GM23338 (cell line): ENCODE measurements at regions not wholly inside any gene's neighbourhood (a gene's known extent, or its start where the extent isn't known, plus 50 kb on each side); places are given as distances from the start of the nearest gene placed in this dataset.
A peak's percentile ranks its signal among the peaks of the same experiment; 100 is the strongest.

ENCODE experiments used
- ATAC-seq: fragments of 200-7000 bp; cut with Tn5 transposase; 3 replicates; pipeline ENCODE4 v1.9.1; 2020
- DNase-seq: peaks from one replicate; pipeline ENCODE4 v3.0.0-alpha.2; 2015; ENCODE audit warnings: low spot score
- H2AFZ ChIP-seq: fragments of 200-600 bp; sonication (generic); 2 replicates; pipeline ENCODE4 v1.8.0; 2016; ENCODE audit warnings: antibody characterized with exemption, mild to moderate bottlenecking, moderate library complexity
- H3F3A ChIP-seq: fragments of 200-600 bp; sonication (generic); replicated peaks from 2 replicates; pipeline ENCODE4 v1.8.0; 2017; ENCODE audit warnings: antibody characterized with exemption, mixed run types, low read depth
- H3K27ac ChIP-seq: fragments of 200-600 bp; sonication (generic); 2 replicates; pipeline ENCODE4 v1.6.1; 2016; ENCODE audit warnings: low read depth
- H3K27me3 ChIP-seq: fragments of 200-600 bp; sonication (generic); 2 replicates; pipeline ENCODE4 v1.8.0; 2016; ENCODE audit warnings: mild to moderate bottlenecking, mixed run types, moderate library complexity; ENCODE audit not compliant: insufficient read depth
- H3K36me3 ChIP-seq: fragments of 200-600 bp; sonication (generic); 2 replicates; pipeline ENCODE4 v1.8.0; 2016; ENCODE audit warnings: mild to moderate bottlenecking; ENCODE audit not compliant: insufficient read depth
- H3K4me1 ChIP-seq: fragments of 200-600 bp; sonication (generic); 2 replicates; pipeline ENCODE4 v1.8.0; 2016; ENCODE audit warnings: mild to moderate bottlenecking, moderate library complexity; ENCODE audit not compliant: insufficient read depth
- H3K4me2 ChIP-seq: fragments of 200-600 bp; sonication (generic); 2 replicates; pipeline ENCODE4 v1.7.1; 2017; ENCODE audit warnings: mixed run types
- H3K4me3 ChIP-seq: fragments of 200-600 bp; sonication (generic); 2 replicates; pipeline ENCODE4 v1.6.1; 2016; ENCODE audit warnings: mixed run types
- H3K79me2 ChIP-seq: fragments of 200-600 bp; sonication (generic); replicated peaks from 2 replicates; pipeline ENCODE4 v1.8.0; 2017; ENCODE audit warnings: mild to moderate bottlenecking; ENCODE audit not compliant: insufficient read depth
- H3K9me2 ChIP-seq: fragments of 200-600 bp; sonication (generic); 2 replicates; pipeline ENCODE4 v1.8.0; 2017; ENCODE audit not compliant: insufficient read depth
- H4K20me1 ChIP-seq: fragments of 200-600 bp; sonication (generic); replicated peaks from 2 replicates; pipeline ENCODE4 v1.8.0; 2017; ENCODE audit warnings: mild to moderate bottlenecking; ENCODE audit not compliant: insufficient read depth
- H3K27ac Mint-ChIP-seq: 2 replicates; pipeline ENCODE4 v1.8.0; 2020; ENCODE audit warnings: inconsistent platforms, mild to moderate bottlenecking, moderate library complexity, mixed read lengths
- H3K27me3 Mint-ChIP-seq: 3 replicates; pipeline ENCODE4 v1.8.0; 2022; ENCODE audit warnings: low read depth, mild to moderate bottlenecking, moderate library complexity, mixed read lengths, inconsistent platforms; ENCODE audit not compliant: insufficient read depth, poor library complexity
- H3K36me3 Mint-ChIP-seq: 3 replicates; pipeline ENCODE4 v1.8.0; 2021; ENCODE audit warnings: low read depth, mild to moderate bottlenecking, inconsistent platforms, moderate library complexity, mixed read lengths
- H3K4me1 Mint-ChIP-seq: 3 replicates; pipeline ENCODE4 v1.8.0; 2020; ENCODE audit warnings: mild to moderate bottlenecking, inconsistent platforms, mixed read lengths
- H3K4me3 Mint-ChIP-seq: 3 replicates; pipeline ENCODE4 v1.8.0; 2021; ENCODE audit warnings: moderate library complexity, mild to moderate bottlenecking, inconsistent platforms, mixed read lengths
- H3K9me3 Mint-ChIP-seq: 3 replicates; pipeline ENCODE4 v1.8.0; 2020; ENCODE audit warnings: moderate library complexity, mild to moderate bottlenecking, inconsistent platforms, mixed read lengths
- ETS1 ChIP-seq: IDR thresholded peaks from 2 replicates; pipeline ENCODE4 v1.6.1; 2016; ENCODE audit warnings: antibody characterized with exemption
- EZH2 ChIP-seq: fragments of 200-600 bp; sonication (generic); IDR thresholded peaks from one replicate; pipeline ENCODE4 v1.8.0; 2017; ENCODE audit warnings: antibody characterized with exemption, mild to moderate bottlenecking, low read depth; ENCODE audit not compliant: unreplicated experiment
- JUNB ChIP-seq: IDR thresholded peaks from one replicate; pipeline ENCODE4 v1.6.1; 2016; ENCODE audit warnings: antibody characterized with exemption; ENCODE audit not compliant: unreplicated experiment
- POLR2AphosphoS5 ChIP-seq: IDR thresholded peaks from 2 replicates; pipeline ENCODE4 v1.6.1; 2016; ENCODE audit warnings: antibody characterized with exemption, low read depth
- ZNF331 ChIP-seq: fragments of 250-450 bp; sonication (Bioruptor Pico); IDR thresholded peaks from 2 replicates; pipeline ENCODE4 v1.5.0; 2020; ENCODE audit warnings: low read depth, mild to moderate bottlenecking, moderate library complexity
- TF ChIP-seq, protein P1 (sequence below), 2 experiments: fragments of 200-600 bp in 1 of 2; sonication (generic) in 1 of 2; conservative IDR thresholded peaks; 2 replicates each; pipeline versions ENCODE4 v1.5.1 to v1.6.1; 2016 to 2017; ENCODE audit warnings: antibody characterized with exemption in 2 of 2, low read depth in 2 of 2, mild to moderate bottlenecking in 2 of 2, moderate library complexity in 1 of 2

DNA sequence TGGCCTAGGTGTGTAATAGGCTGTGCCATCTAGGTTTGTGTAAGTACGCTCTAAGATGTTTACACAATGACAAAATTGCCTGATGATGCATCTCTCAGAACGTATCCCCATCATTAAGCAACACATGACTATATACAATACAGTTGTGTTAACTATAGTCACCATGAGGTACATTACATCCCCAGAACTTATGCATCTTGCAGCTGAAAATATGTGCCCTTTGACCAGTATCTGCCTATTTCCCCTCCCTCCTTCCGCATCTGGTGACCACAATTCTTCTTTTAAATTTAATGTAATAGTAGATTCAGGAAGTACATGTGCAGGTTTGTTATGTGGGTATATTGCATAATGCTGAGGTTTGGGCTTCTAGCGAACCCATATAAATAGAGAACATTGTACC is 239.8 kb upstream of the IL1RAPL1 start:
- Histone ChIP-seq H3K4me2 (no peak overlapping the region), H3K27ac (no peak overlapping the region), H3K9me2 (no peaks in the 10 kb centered on the region), H3K4me1 (no peaks in the 10 kb centered on the region), H3K36me3 (no peaks in the 10 kb centered on the region), H4K20me1 (no peaks in the 10 kb centered on the region), H3K27me3 (no peaks in the 10 kb centered on the region), H2AFZ (no peak overlapping the region), H3F3A (no peaks in the 10 kb centered on the region), H3K4me3 (no peak overlapping the region), H3K79me2 (no peaks in the 10 kb centered on the region)
- H3K36me3 Mint-ChIP-seq, result no peaks in the 10 kb centered on the region
- H3K4me3 Mint-ChIP-seq, result no peak overlapping the region
- H3K9me3 Mint-ChIP-seq, result no peaks in the 10 kb centered on the region
- ATAC-seq (no peak), DNase-seq (no peak)
- no peaks in the 10 kb centered on the region for H3K27me3 Mint-ChIP-seq
- TF ChIP-seq EZH2, result no peak
- no peak for TF ChIP-seq ZNF331
- no peak for TF ChIP-seq POLR2AphosphoS5
- TF ChIP-seq, protein P1, sequence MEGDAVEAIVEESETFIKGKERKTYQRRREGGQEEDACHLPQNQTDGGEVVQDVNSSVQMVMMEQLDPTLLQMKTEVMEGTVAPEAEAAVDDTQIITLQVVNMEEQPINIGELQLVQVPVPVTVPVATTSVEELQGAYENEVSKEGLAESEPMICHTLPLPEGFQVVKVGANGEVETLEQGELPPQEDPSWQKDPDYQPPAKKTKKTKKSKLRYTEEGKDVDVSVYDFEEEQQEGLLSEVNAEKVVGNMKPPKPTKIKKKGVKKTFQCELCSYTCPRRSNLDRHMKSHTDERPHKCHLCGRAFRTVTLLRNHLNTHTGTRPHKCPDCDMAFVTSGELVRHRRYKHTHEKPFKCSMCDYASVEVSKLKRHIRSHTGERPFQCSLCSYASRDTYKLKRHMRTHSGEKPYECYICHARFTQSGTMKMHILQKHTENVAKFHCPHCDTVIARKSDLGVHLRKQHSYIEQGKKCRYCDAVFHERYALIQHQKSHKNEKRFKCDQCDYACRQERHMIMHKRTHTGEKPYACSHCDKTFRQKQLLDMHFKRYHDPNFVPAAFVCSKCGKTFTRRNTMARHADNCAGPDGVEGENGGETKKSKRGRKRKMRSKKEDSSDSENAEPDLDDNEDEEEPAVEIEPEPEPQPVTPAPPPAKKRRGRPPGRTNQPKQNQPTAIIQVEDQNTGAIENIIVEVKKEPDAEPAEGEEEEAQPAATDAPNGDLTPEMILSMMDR (conservative IDR thresholded peaks at IDR 0.05; ENCODE audit: low read depth in 2 of 2), result no peak
- H3K27ac Mint-ChIP-seq, result no peak overlapping the region
- H3K4me1 Mint-ChIP-seq, result peaks cover 2% of the 10 kb centered on the region; the same call in 1 of the 3 replicates

GRCh38 chrX:28329156-28329555 is 258.1 kb upstream of the IL1RAPL1 start:
- no peak overlapping the region for H3K27ac ChIP-seq
- no peak overlapping the region for H3K4me2 ChIP-seq
- no peak for DNase-seq
- peaks cover 41% of the 10 kb centered on the region for H3K4me1 Mint-ChIP-seq
- no peaks in the 10 kb centered on the region for H4K20me1 ChIP-seq
- H3K79me2 ChIP-seq, result no peaks in the 10 kb centered on the region
- no peaks in the 10 kb centered on the region for H3K36me3 Mint-ChIP-seq
- no peaks in the 10 kb centered on the region for H3K9me2 ChIP-seq
- no peaks in the 10 kb centered on the region for H3K9me3 Mint-ChIP-seq
- H2AFZ ChIP-seq, result no peak overlapping the region
- H3K27me3 Mint-ChIP-seq, result peaks cover 8% of the 10 kb centered on the region
- H3K4me3 Mint-ChIP-seq, result no peak overlapping the region
- no peaks in the 10 kb centered on the region for H3F3A ChIP-seq
- H3K27ac Mint-ChIP-seq, result no peak overlapping the region
- no peak for ATAC-seq
- no peak overlapping the region for H3K4me3 ChIP-seq
- no peaks in the 10 kb centered on the region for H3K36me3 ChIP-seq
- peaks cover 17% of the 10 kb centered on the region for H3K27me3 ChIP-seq
- TF ChIP-seq ETS1, result no peak
- TF ChIP-seq EZH2, result no peak
- TF ChIP-seq POLR2AphosphoS5, result no peak
- peaks cover 36% of the 10 kb centered on the region for H3K4me1 ChIP-seq

- H3K27me3 Mint-ChIP-seq, result peaks cover 19% of the 10 kb centered on the region
- H3K27ac ChIP-seq, result no peak overlapping the region
- H3K4me1 Mint-ChIP-seq, result peaks cover 68% of the 10 kb centered on the region
- H3K36me3 ChIP-seq, result no peaks in the 10 kb centered on the region
- H3K4me1 ChIP-seq, result peaks cover 50% of the 10 kb centered on the region
- ATAC-seq (peak; percentile 68), DNase-seq (peak; percentile 48)
- no peak overlapping the region for H3K27ac Mint-ChIP-seq
- no peaks in the 10 kb centered on the region for H3K9me2 ChIP-seq
- no peaks in the 10 kb centered on the region for H4K20me1 ChIP-seq
- TF ChIP-seq JUNB (no peak), POLR2AphosphoS5 (peak; percentile 34; the same call in 1 of the 2 replicates)
- no peaks in the 10 kb centered on the region; the same call in 2 of the 3 replicates for H3K9me3 Mint-ChIP-seq
- H2AFZ ChIP-seq, result no peak overlapping the region
- no peaks in the 10 kb centered on the region for H3K79me2 ChIP-seq
- H3F3A ChIP-seq, result no peaks in the 10 kb centered on the region
- no peak overlapping the region for H3K4me3 Mint-ChIP-seq
- H3K4me3 ChIP-seq, result no peak overlapping the region
- peaks cover 44% of the 10 kb centered on the region for H3K27me3 ChIP-seq
- peak overlapping the region; percentile 49; the same call in 1 of the 2 replicates for H3K4me2 ChIP-seq
- H3K36me3 Mint-ChIP-seq, result no peaks in the 10 kb centered on the region; the same call in 2 of the 3 replicates
Observed at GRCh38 chrX:28324321-28324721, 262.9 kb upstream of the IL1RAPL1 start.
